Gastroesophageal sphincter (tissue), 4 donors: ENCODE measurements at regions not wholly inside any gene's neighbourhood (a gene's known extent, or its start where the extent isn't known, plus 50 kb on each side); places are given as distances from the start of the nearest gene placed in this dataset.

Experiments
- ATAC-seq: fragments of 150-250 bp; one replicate; pipeline ENCODE4 v1.9.1; 2016; ENCODE audit warnings: mild to moderate bottlenecking, moderate library complexity
- H3K27ac ChIP-seq, 4 donors: fragments of 200-600 bp; sonication (generic) in 3 of 4; 1 replicate in 3 of 4; 2 replicates in 1 of 4; pipeline ENCODE4 v1.5.1; 2016 to 2019
- H3K27me3 ChIP-seq: fragments of 200-600 bp; sonication (generic); one replicate; pipeline ENCODE4 v1.5.1; 2019
- H3K36me3 ChIP-seq, 2 donors: fragments of 200-600 bp; sonication (generic); one replicate each; pipeline ENCODE4 v1.5.1; 2019; ENCODE audit warnings: control low read depth in 1 of 2
- H3K4me1 ChIP-seq, 3 donors: fragments of 200-600 bp; sonication (generic); 1 replicate in 2 of 3; 2 replicates in 1 of 3; pipeline ENCODE4 v1.5.1; 2016 to 2019; ENCODE audit warnings: control low read depth in 2 of 3
- H3K4me3 ChIP-seq, 2 donors: fragments of 200-600 bp; sonication (generic); one replicate each; pipeline ENCODE4 v1.5.1; 2019; ENCODE audit warnings: mild to moderate bottlenecking in 1 of 2, moderate library complexity in 1 of 2
- H3K9me3 ChIP-seq, 3 donors: fragments of 200-600 bp; sonication (generic); one replicate each; pipeline ENCODE4 v1.5.1; 2017 to 2019; ENCODE audit warnings: control low read depth in 2 of 3
- CTCF ChIP-seq, 4 experiments: fragments of 200-600 bp in 2 of 4; fragments of 450-650 bp in 2 of 4; sonication (generic) in 1 of 4; IDR thresholded peaks; one replicate each; pipeline ENCODE4 v1.5.1; 2017 to 2019; ENCODE audit warnings: antibody characterized with exemption in 4 of 4, mild to moderate bottlenecking in 2 of 4, moderate library complexity in 2 of 4
- EP300 ChIP-seq: sonication (generic); formaldehyde crosslinking; IDR thresholded peaks from one replicate; pipeline ENCODE4 v1.6.1; 2017; ENCODE audit warnings: antibody characterized with exemption, mild to moderate bottlenecking
- POLR2A ChIP-seq, 2 donors: fragments of 450-650 bp; IDR thresholded peaks; one replicate each; pipeline ENCODE4 v1.6.1; 2017; ENCODE audit warnings: antibody characterized with exemption in 2 of 2, mild to moderate bottlenecking in 2 of 2, moderate library complexity in 1 of 2
- POLR2AphosphoS5 ChIP-seq: sonication (generic); formaldehyde crosslinking; IDR thresholded peaks from one replicate; pipeline ENCODE4 v1.6.1; 2017; ENCODE audit warnings: antibody characterized with exemption
- WGBS, 2 donors: methylation state at CpG; one replicate each; pipeline ENCODE4 v1.1.5; 2018; ENCODE audit warnings: low coverage in 1 of 2; 5-methylcytosine and 5-hydroxymethylcytosine counted together

GRCh38 chr10:92747066-92747465 is 57.3 kb downstream of the HHEX start:
- no peak for TF ChIP-seq POLR2A (IDR thresholded peaks at IDR 0.05)
- TF ChIP-seq EP300 = no peak
- TF ChIP-seq CTCF (IDR thresholded peaks at IDR 0.05) = no peak
- TF ChIP-seq POLR2AphosphoS5 = no peak
- H3K36me3 ChIP-seq = no peaks in the 10 kb centered on the region
- H3K27ac ChIP-seq = no peak overlapping the region
- WGBS, 2 donors = 95% methylated on average over 8 of the region's 8 CpGs; no CpG with 5 or more reads in 1 of the 2 donors
- H3K4me3 ChIP-seq = no peak overlapping the region
- ATAC-seq = no peak
- H3K4me1 ChIP-seq = no peaks in the 10 kb centered on the region
- H3K9me3 ChIP-seq = no peaks in the 10 kb centered on the region
- H3K27me3 ChIP-seq = no peaks in the 10 kb centered on the region

- WGBS, 2 donors = 90 to 92% methylated on average over 2 of the region's 2 CpGs
- Histone ChIP-seq H3K4me1 (no peaks in the 10 kb centered on the region), H3K9me3 (no peaks in the 10 kb centered on the region), H3K27ac (no peak overlapping the region), H3K27me3 (no peaks in the 10 kb centered on the region), H3K36me3 (no peaks in the 10 kb centered on the region), H3K4me3 (no peak overlapping the region)
- no peak for ATAC-seq
- TF ChIP-seq POLR2AphosphoS5 = no peak
- no peak for TF ChIP-seq CTCF (IDR thresholded peaks at IDR 0.05)
- no peak for TF ChIP-seq POLR2A (IDR thresholded peaks at IDR 0.05)
- TF ChIP-seq EP300 = no peak
Observed at GRCh38 chr10:92747600-92747999, 57.8 kb downstream of the HHEX start.

- ATAC-seq = no peak
- Histone ChIP-seq H3K27me3 (no peaks in the 10 kb centered on the region), H3K36me3 (no peaks in the 10 kb centered on the region), H3K4me3 (no peak overlapping the region), H3K9me3 (no peaks in the 10 kb centered on the region), H3K27ac (no peak overlapping the region), H3K4me1 (peaks cover 0 to 7% (median 0%) of the 10 kb centered on the region in 3 donors)
- TF ChIP-seq CTCF (IDR thresholded peaks at IDR 0.05) (no peak), POLR2A (IDR thresholded peaks at IDR 0.05) (no peak), EP300 (no peak), POLR2AphosphoS5 (no peak)
- 55 to 61% methylated on average over 7 to 9 of the region's 9 CpGs for WGBS, 2 donors
Observed at GRCh38 chr10:92750791-92751533, 61.2 kb downstream of the HHEX start.

- no peak overlapping the region for H3K27ac ChIP-seq
- TF ChIP-seq EP300 (no peak), CTCF (IDR thresholded peaks at IDR 0.05) (no peak), POLR2A (IDR thresholded peaks at IDR 0.05) (no peak), POLR2AphosphoS5 (no peak)
- WGBS, 2 donors = 82 to 84% methylated on average over 2 of the region's 2 CpGs
Observed at GRCh38 chr10:92751534-92751811, 61.7 kb downstream of the HHEX start.

GRCh38 chr10:92751827-92752226 is 62.1 kb downstream of the HHEX start:
- ATAC-seq = no peak
- H3K9me3 ChIP-seq = no peaks in the 10 kb centered on the region
- H3K4me1 ChIP-seq = peaks cover under 1 to 16% (median 3%) of the 10 kb centered on the region in 3 donors
- TF ChIP-seq POLR2AphosphoS5 (no peak), EP300 (no peak), POLR2A (IDR thresholded peaks at IDR 0.05) (no peak), CTCF (IDR thresholded peaks at IDR 0.05) (no peak)
- no peak overlapping the region for H3K4me3 ChIP-seq
- no peaks in the 10 kb centered on the region for H3K27me3 ChIP-seq
- 94 to 100% methylated on average over 1 to 2 of the region's 2 CpGs for WGBS, 2 donors
- no peak overlapping the region for H3K27ac ChIP-seq
- no peaks in the 10 kb centered on the region for H3K36me3 ChIP-seq

More at GRCh38 chr10:92751534-92751811, 61.7 kb downstream of the HHEX start:
- Histone ChIP-seq H3K9me3 (no peaks in the 10 kb centered on the region), H3K36me3 (no peaks in the 10 kb centered on the region), H3K4me3 (no peak overlapping the region), H3K4me1 (peaks cover 0 to 12% (median 0%) of the 10 kb centered on the region in 3 donors), H3K27me3 (no peaks in the 10 kb centered on the region)
- ATAC-seq = no peak
